ENCODE measurements at regions not wholly inside any gene's neighbourhood (a gene's known extent, or its start where the extent isn't known, plus 50 kb on each side); places are given as distances from the start of the nearest gene placed in this dataset.

DNA sequence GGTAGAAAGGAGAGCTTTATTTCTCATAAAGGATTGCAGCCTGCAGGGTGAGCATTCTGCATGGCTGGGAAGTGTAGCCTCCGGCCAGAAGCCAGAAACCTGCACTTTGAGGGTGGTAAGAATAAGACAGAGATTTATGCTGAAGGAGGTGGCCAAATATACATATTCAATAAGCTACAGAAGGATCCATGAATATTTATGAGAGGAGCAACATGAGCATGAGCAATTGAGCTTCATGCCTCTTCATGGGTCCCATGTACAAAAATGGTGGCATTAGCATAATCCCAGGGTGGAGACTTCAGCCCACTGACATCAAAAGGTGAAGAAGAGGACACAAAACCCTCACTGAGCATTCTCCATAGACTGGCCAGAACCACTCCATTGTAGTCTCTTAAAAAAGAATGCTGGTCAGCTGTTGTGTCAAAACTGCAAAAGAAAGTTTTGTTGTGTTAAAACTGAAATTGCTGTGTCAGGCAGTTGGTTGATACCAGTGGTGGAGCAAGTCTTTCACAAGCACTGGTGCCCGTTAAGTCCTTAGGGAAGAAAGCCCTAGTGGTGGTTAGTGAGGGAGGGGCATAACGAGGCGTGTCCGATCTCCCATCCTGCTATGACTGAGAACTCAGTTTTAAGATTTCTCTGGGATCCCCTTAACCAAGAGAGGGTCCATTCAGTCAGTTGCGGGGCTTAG lies 160.8 kb upstream of the MAP1B start:
- no peaks in the 10 kb centered on the region for H3K4me1 Mint-ChIP-seq (ENCODE audit: low read depth)
- H3K9me3 Mint-ChIP-seq = no peaks in the 10 kb centered on the region
- no peaks in the 10 kb centered on the region for H3K36me3 Mint-ChIP-seq (ENCODE audit: low read depth)
- H3K27ac Mint-ChIP-seq = no peak overlapping the region
- H3K27me3 Mint-ChIP-seq (ENCODE audit: low read depth) = no peaks in the 10 kb centered on the region
- no peak overlapping the region for H3K4me3 Mint-ChIP-seq
- no peak for DNase-seq (ENCODE audit: low spot score)

DNA sequence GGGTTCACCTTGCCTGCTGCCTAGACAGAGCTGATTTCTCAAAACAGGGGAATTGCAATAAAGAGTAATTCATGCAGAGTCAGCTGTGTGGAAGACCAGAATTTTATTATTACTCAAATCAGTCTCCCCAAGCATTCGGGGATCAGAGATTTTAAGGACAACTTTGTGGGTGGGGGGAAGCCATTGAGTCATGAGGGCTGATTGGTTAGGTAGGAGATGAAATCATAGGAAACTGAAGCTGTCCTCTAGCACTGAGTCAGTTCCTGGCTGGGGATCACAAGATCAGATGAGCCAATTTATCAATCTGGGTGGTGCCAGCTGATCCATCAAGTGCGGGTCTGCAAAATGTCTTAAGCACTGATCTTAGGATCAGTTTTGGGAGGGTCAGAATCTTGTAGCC lies 159.1 kb upstream of the MAP1B start:
- Mint-ChIP-seq H3K4me1 (ENCODE audit: low read depth) (no peaks in the 10 kb centered on the region), H3K4me3 (no peak overlapping the region)

DNA sequence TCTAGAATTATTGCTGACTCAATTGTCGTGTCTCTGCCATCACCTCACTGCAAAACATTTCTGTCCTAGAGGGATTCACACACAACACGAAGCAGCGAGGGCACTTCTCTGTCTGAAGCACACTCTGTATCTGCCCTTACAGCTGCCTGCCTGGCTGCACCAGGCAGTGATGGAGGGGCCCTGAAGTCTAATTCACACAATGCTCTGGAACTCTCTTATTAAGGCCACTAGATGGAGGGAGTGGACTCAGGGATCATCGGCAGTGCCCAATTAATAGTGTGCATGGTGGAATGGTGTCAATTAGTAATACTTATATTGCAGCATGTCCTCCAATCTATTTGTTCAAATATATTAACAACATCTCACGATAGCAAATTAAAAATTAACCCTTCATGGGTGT lies 157.5 kb upstream of the MAP1B start:
- H3K27me3 Mint-ChIP-seq (ENCODE audit: low read depth) = no peaks in the 10 kb centered on the region
- no peaks in the 10 kb centered on the region for H3K4me1 Mint-ChIP-seq (ENCODE audit: low read depth)
- no peak overlapping the region for H3K4me3 Mint-ChIP-seq
- H3K9me3 Mint-ChIP-seq = no peaks in the 10 kb centered on the region
- H3K27ac Mint-ChIP-seq = no peak overlapping the region
- DNase-seq (ENCODE audit: low spot score) = no peak
- no peaks in the 10 kb centered on the region for H3K36me3 Mint-ChIP-seq (ENCODE audit: low read depth)

More for the DNA sequence above, 159.1 kb upstream of the MAP1B start:
- H3K9me3 Mint-ChIP-seq = no peaks in the 10 kb centered on the region
- no peaks in the 10 kb centered on the region for H3K36me3 Mint-ChIP-seq (ENCODE audit: low read depth)
- H3K27ac Mint-ChIP-seq = no peak overlapping the region
- H3K27me3 Mint-ChIP-seq (ENCODE audit: low read depth) = no peaks in the 10 kb centered on the region
- no peak for DNase-seq (ENCODE audit: low spot score)

DNA sequence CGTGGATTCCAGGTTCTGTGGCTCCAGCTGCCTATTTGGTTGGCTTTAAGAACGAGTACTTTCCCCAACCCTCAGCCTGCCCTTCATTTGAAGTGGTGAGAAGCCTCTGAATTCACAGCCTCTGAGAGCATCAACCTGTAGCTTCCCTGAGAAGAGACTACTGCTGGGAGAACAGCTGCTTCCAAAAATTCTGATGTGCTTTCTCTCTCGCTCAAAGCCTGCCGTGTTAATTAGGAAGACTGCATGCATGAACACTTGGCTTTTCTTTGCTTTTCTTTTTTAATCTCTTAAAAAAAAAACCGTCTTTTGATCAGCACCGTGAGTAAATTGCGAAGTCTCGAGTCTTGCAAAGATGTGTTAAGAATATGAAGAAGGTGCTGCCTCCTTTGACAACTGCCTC lies 153.4 kb upstream of the MAP1B start:
- Mint-ChIP-seq H3K9me3 (no peaks in the 10 kb centered on the region), H3K4me1 (ENCODE audit: low read depth) (no peaks in the 10 kb centered on the region), H3K27ac (no peak overlapping the region), H3K27me3 (ENCODE audit: low read depth) (peaks cover 2% of the 10 kb centered on the region), H3K4me3 (no peak overlapping the region), H3K36me3 (ENCODE audit: low read depth) (no peaks in the 10 kb centered on the region)
- DNase-seq (ENCODE audit: low spot score) = no peak

DNA sequence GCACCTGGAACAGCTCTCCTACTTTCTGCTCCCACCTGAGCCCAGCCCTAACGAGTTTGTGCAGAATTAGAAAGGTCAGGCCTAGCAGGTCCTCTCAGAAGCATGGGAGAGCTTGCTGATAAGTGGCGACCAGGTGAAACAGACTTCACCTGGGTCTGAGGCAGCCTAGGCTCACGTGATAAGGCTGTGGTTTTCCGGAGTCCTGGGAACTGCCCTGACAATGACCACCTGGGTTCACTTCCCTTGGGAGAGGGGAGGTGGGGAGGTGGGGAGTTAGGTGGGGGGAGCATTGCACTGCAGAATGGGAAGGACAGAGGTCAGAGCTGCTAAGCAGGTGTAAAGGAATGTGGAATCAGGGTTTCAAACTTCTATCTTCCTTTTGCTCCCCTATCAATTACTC lies 152.9 kb upstream of the MAP1B start:
- Mint-ChIP-seq H3K9me3 (no peaks in the 10 kb centered on the region), H3K36me3 (ENCODE audit: low read depth) (no peaks in the 10 kb centered on the region), H3K27me3 (ENCODE audit: low read depth) (peaks cover 2% of the 10 kb centered on the region), H3K4me3 (no peak overlapping the region), H3K27ac (no peak overlapping the region), H3K4me1 (ENCODE audit: low read depth) (no peaks in the 10 kb centered on the region)
- DNase-seq (ENCODE audit: low spot score) = no peak

DNA sequence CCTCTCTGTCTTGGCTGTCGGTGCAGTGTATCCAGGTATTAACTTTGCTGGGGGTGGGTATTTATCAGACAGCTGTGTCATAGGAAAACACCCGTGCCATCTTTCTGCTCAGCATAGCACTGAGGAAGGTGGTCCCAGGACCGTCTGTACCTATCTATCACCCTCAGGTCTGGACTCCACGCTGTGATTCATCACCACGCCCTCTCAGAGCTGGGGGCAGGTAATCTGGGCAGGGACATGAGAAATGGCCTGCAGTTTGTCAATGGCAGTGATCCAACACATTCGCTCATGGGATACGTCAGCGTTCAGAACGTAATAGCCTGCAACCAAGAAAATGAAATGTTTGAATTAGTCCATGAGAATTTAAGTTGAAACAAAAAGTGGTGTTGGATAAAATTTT lies 151.6 kb upstream of the MAP1B start:
- no peak for DNase-seq (ENCODE audit: low spot score)
- no peaks in the 10 kb centered on the region for H3K4me1 Mint-ChIP-seq (ENCODE audit: low read depth)
- H3K4me3 Mint-ChIP-seq = no peak overlapping the region
- no peaks in the 10 kb centered on the region for H3K9me3 Mint-ChIP-seq
- peaks cover 2% of the 10 kb centered on the region for H3K27me3 Mint-ChIP-seq (ENCODE audit: low read depth)
- no peak overlapping the region for H3K27ac Mint-ChIP-seq
- no peaks in the 10 kb centered on the region for H3K36me3 Mint-ChIP-seq (ENCODE audit: low read depth)

DNA sequence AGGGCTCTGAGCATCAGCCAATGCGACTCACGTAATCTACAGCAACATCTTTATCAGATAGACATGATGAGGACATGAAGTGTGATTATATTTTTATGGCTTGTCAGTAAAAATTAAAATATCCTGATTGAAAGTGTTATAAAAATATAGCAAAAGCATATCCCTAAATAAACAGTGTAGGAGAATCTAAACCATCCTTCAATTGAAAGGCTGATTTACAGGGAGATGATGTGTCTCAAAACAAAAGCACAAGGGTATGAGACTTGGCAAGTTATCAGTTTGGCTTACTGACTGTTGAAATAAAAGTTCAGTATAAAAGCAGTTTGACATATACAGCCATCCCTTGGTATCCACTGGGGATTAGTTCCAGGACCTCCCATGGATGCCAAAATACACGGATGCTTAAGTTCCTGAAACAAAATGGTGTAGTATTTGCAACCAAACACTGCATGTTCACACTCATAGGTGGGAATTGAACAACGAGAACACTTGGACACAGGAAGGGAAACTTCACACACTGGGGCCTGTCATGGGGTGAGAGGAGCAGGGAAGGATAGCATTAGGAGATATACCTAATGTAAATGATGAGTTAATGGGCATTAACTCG lies 149.9 kb upstream of the MAP1B start:
- no peaks in the 10 kb centered on the region for H3K9me3 Mint-ChIP-seq
- H3K27ac Mint-ChIP-seq = no peak overlapping the region
- peaks cover 2% of the 10 kb centered on the region for H3K27me3 Mint-ChIP-seq (ENCODE audit: low read depth)
- no peak for DNase-seq (ENCODE audit: low spot score)
- H3K4me3 Mint-ChIP-seq = no peak overlapping the region
- no peaks in the 10 kb centered on the region for H3K36me3 Mint-ChIP-seq (ENCODE audit: low read depth)
- H3K4me1 Mint-ChIP-seq (ENCODE audit: low read depth) = no peaks in the 10 kb centered on the region

DNA sequence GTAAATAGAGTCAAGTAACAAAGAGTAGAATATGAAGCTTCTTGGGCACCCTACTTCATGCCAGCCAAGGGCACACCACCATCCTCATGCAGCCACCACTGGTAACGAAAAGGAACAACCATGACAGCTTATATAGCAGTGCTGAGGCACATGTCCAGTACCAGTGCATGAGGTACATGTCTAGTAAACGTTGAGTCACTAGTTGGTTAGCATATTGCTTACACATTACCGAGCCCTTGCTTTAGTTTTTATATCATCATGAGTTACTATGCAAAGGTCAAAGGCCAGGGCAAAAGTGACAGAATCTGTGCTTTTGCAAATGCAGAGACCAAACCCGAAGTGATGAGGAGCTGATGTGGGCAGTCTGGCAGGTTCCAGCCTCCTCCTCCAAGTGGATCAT lies 147.1 kb upstream of the MAP1B start:
- Mint-ChIP-seq H3K4me3 (no peak overlapping the region), H3K9me3 (no peaks in the 10 kb centered on the region), H3K27me3 (ENCODE audit: low read depth) (peaks cover 2% of the 10 kb centered on the region), H3K36me3 (ENCODE audit: low read depth) (no peaks in the 10 kb centered on the region), H3K4me1 (ENCODE audit: low read depth) (no peaks in the 10 kb centered on the region), H3K27ac (no peak overlapping the region)
- DNase-seq (ENCODE audit: low spot score) = no peak

DNA sequence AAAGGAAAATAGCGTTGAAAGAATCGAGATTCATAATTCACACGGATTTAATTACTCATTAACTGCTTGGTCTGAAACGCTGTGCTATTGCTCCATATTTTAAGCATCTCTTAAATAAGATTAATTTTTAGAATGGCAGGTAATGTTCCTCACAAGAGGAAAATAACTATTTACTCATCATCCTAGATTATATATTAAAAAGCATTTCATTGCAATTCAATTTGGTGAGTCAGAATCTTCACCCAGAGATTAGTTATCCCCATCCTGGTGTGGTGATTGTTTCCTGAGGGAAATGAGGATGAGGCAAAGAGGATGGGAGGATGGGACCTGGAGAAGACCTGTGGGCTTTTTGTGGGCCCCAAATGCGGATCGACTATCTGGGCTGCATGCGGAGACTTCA lies 145.5 kb upstream of the MAP1B start:
- Mint-ChIP-seq H3K4me1 (ENCODE audit: low read depth) (no peaks in the 10 kb centered on the region), H3K4me3 (no peak overlapping the region), H3K36me3 (ENCODE audit: low read depth) (no peaks in the 10 kb centered on the region), H3K27ac (no peak overlapping the region), H3K9me3 (no peaks in the 10 kb centered on the region), H3K27me3 (ENCODE audit: low read depth) (peaks cover 2% of the 10 kb centered on the region)
- DNase-seq (ENCODE audit: low spot score) = no peak

DNA sequence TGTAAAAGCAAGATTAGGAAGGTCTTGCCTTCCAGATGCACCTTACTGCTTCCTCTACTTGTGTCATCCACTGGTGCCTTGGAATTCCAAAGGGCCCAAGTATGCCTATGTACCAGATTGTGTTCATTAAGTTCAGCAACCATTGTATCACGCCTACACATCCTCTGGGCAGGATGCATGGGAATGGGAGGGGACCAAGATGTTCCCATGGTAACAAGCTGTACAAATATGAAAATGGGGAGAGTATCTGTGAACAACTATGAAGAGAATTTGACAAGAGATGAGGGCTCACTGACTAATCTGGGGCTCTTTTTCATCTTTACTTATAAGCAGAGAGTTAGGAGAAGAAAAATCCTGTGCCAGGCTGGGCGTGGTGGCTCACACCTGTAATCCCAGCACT lies 137.8 kb upstream of the MAP1B start:
- H3K4me3 Mint-ChIP-seq = no peak overlapping the region
- H3K36me3 Mint-ChIP-seq (ENCODE audit: low read depth) = no peaks in the 10 kb centered on the region
- H3K4me1 Mint-ChIP-seq (ENCODE audit: low read depth) = no peaks in the 10 kb centered on the region
- no peak overlapping the region for H3K27ac Mint-ChIP-seq
- peaks cover 3% of the 10 kb centered on the region for H3K27me3 Mint-ChIP-seq (ENCODE audit: low read depth)
- no peaks in the 10 kb centered on the region for H3K9me3 Mint-ChIP-seq
- no peak for DNase-seq (ENCODE audit: low spot score)

DNA sequence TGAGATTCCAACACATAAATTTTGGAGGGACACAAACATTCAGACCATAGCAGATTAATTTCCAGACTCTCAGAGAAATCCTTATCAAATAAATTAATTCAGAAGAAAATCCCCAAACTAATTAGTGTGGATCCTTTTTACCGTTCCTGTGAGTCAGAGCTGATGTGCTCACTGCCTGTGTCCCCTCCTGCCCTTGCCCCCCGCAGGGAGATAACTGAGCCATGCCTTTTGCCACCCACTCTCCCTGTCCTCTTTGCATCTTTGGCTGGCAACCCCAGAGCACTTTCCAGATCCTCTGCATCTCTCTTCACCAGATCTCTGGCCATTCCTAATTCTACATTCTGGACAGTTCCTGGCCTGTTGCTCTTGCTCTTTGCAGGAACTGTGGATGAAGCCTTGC lies 135.4 kb upstream of the MAP1B start:
- Mint-ChIP-seq H3K27ac (no peak overlapping the region), H3K36me3 (ENCODE audit: low read depth) (no peaks in the 10 kb centered on the region), H3K4me1 (ENCODE audit: low read depth) (no peaks in the 10 kb centered on the region), H3K4me3 (no peak overlapping the region), H3K27me3 (ENCODE audit: low read depth) (peaks cover 3% of the 10 kb centered on the region), H3K9me3 (no peaks in the 10 kb centered on the region)
- DNase-seq (ENCODE audit: low spot score) = no peak

DNA sequence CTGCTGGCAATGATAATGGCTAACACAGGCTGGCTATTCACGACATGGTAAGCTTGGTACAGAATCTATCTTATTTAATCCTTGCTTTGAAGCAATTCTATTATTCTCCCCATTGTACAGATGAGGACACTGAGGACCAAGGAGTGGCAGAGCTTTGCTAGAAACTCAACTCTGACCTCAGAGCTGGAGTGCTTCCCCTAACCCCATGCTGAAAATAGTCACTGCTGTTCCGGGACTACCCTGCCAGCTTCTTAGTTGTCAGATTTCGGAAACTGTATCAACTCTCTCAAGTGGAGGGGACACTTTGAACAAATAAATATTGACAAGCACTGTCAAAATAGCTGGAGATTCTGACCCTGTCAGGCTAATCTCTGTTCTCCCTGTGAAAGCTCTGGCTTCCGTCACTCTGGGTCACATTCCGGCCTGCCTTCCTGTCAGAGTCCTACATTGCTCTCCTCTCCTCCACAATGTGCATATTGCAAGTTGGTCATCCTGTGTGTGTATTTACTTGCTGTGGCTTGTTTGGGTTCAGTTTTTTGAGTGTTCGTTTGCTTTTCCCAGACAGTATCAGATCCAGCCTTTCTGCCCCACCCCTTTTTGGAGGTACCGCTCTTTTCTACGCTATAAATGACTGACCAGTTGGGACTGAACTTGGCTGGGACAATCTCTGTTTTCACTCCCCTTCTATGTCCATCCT lies 134.3 kb upstream of the MAP1B start:
- Mint-ChIP-seq H3K36me3 (ENCODE audit: low read depth) (no peaks in the 10 kb centered on the region), H3K27me3 (ENCODE audit: low read depth) (peaks cover 3% of the 10 kb centered on the region), H3K4me1 (ENCODE audit: low read depth) (no peaks in the 10 kb centered on the region), H3K27ac (no peak overlapping the region), H3K4me3 (no peak overlapping the region), H3K9me3 (no peaks in the 10 kb centered on the region)
- DNase-seq (ENCODE audit: low spot score) = no peak

DNA sequence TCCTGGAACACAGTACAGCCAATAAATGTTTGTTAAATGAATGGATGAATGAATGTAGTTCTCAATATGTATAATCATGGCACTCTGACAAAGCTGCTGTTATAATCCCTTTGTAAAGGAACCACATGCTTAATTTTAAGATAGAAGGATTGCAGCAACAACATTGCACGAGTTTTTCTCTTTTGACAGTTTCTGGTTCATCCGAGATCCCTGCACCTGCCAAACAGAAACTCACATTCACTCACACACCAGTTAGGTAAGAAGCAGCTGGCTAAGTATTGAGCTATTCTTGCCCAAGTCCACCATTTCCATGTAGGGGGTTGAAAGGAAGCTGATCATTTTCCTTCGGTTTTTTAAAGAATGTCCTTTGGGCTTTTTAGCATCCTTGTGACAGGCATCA lies 133.7 kb upstream of the MAP1B start:
- Mint-ChIP-seq H3K4me3 (no peak overlapping the region), H3K9me3 (no peaks in the 10 kb centered on the region), H3K27ac (no peak overlapping the region), H3K36me3 (ENCODE audit: low read depth) (no peaks in the 10 kb centered on the region), H3K27me3 (ENCODE audit: low read depth) (peaks cover 3% of the 10 kb centered on the region), H3K4me1 (ENCODE audit: low read depth) (no peaks in the 10 kb centered on the region)
- DNase-seq (ENCODE audit: low spot score) = no peak

DNA sequence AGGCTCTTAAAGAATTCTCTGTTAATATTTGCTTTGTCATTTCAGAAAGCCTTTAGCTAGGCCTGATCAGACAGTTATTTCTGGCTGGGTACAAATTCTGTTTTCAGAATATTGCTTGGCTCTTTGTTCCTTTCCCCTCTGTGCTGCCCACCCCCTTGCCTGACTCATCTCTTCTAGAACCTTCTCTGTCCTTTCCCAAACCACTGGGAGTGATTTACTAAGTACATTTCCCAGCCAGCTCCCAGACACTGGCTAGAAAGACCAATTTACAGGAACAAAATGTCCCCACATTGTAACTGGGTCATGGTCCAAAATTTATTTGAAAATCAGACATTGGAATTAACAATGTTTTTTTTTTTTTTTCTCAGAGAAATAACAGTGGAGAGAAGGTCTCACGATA lies 133.1 kb upstream of the MAP1B start:
- no peaks in the 10 kb centered on the region for H3K36me3 Mint-ChIP-seq (ENCODE audit: low read depth)
- H3K27ac Mint-ChIP-seq = no peak overlapping the region
- no peak for DNase-seq (ENCODE audit: low spot score)
- no peaks in the 10 kb centered on the region for H3K4me1 Mint-ChIP-seq (ENCODE audit: low read depth)
- H3K9me3 Mint-ChIP-seq = no peaks in the 10 kb centered on the region
- H3K4me3 Mint-ChIP-seq = no peak overlapping the region
- H3K27me3 Mint-ChIP-seq (ENCODE audit: low read depth) = peaks cover 3% of the 10 kb centered on the region

Measured in T-helper 2 cell treated with Interferon-gamma antibody and Interleukin-4, amounts not matched to agents 5 μg/mL and 100 μg/mL, for 36 hours (primary cell).